ENCODE measurements at regions not wholly inside any gene's neighbourhood (a gene's known extent, or its start where the extent isn't known, plus 50 kb on each side); places are given as distances from the start of the nearest gene placed in this dataset.
"Not testable (repeated sequence)": the region's sequence is repeated elsewhere in the genome, so short reads cannot be mapped to it uniquely, and the experiment has no call there.

GRCh38 chr14:105581551-105582341 is 55.4 kb downstream of the TMEM121 start:
- DNase-seq (ENCODE audit: low read depth in 2 of 3, low spot score in 2 of 3): no peak

DNA sequence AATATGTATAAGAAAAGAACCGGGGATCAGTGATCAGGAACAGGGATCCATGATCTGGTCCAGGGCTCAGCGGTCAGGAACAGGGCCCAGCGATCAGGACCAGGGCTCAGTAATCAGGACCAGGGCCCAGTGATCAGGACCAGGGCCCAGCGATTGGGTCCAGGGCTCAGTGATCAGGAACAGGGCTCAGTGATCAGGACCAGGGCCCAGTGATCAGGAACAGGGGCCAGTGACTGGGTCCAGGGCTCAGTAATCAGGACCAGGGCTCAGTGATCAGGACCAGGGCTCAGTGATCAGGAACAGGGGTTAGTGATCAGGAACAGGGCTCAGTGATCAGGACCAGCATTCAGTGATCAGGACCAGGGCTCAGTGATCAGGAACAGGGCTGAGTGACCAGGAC is 56.3 kb downstream of the TMEM121 start:
- DNase-seq (ENCODE audit: low read depth in 2 of 3, low spot score in 2 of 3): no peak

DNA sequence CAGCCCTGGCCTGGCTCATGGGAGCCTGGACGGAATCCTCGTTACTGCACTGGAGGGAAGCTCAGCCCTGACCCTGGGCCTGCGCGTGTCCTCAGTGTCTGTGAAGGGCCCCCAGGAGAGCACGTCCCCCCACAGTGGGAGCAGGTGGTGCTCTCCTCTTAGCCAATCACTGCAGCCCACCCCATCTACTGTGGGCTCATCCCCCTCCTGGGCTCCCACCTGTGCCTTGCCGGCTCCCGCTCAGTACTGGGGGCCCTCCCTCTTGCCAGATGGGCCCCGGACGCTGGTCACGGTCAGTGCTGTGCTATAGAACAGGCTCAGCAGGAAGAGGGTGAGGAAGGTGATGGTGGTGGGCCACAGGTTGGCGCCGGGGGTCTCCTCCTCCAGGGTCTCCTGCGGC is 57.5 kb downstream of the TMEM121 start:
- not testable (repeated sequence) for DNase-seq (ENCODE audit: low read depth in 2 of 3, low spot score in 2 of 3)

DNA sequence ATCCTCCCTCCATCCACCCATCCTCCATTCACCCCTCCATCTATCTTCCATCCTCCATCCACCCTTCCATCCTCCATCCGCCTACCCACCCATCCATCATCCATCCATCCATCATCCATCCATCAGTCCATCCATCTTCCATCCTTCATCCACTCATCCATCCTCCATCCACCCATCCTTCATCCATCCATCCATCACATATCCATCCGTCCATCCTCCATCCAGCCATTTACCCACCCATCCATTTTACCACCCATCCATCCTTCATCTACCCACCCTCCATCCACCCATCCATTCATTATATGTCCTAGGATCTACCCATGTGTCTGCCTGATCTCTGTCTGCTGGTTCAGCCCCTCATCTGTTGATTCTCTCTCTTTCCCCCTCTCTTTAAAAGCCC is 58.9 kb downstream of the TMEM121 start:
- not testable (repeated sequence) for DNase-seq (ENCODE audit: low read depth in 2 of 3, low spot score in 2 of 3)

DNA sequence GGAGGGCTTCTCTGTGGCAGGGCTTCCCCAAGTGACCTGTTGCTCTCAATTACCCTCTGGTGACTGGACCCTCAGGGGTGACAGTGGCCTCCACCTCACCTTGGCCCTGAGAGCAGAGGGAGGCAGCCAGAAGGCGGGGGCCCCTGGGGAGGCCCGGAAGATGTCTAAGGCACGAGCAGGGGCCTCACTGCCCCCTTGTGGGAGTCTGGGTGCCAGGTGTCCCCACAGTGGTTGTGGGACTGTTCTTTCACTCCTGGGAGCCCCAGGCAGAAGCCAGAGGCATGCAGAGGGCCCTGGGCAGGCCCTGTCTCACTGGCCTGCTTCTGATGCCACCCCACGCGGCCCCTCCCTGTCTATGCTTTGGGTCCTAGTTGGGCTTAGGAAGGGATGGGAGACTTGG is 59.3 kb downstream of the TMEM121 start:
- DNase-seq (ENCODE audit: low read depth in 2 of 3, low spot score in 2 of 3): not testable (repeated sequence)

- not testable (repeated sequence) for DNase-seq (ENCODE audit: low read depth in 2 of 3, low spot score in 2 of 3)
These were observed 59.9 kb downstream of the TMEM121 start for GRCh38 chr14:105586144-105586872.

GRCh38 chr14:105587034-105587433 is 60.7 kb downstream of the TMEM121 start:
- not testable (repeated sequence) for DNase-seq (ENCODE audit: low read depth in 2 of 3, low spot score in 2 of 3)

- not testable (repeated sequence) for DNase-seq (ENCODE audit: low read depth in 2 of 3, low spot score in 2 of 3)
These were observed 61.3 kb downstream of the TMEM121 start for GRCh38 chr14:105587482-105588235.

DNA sequence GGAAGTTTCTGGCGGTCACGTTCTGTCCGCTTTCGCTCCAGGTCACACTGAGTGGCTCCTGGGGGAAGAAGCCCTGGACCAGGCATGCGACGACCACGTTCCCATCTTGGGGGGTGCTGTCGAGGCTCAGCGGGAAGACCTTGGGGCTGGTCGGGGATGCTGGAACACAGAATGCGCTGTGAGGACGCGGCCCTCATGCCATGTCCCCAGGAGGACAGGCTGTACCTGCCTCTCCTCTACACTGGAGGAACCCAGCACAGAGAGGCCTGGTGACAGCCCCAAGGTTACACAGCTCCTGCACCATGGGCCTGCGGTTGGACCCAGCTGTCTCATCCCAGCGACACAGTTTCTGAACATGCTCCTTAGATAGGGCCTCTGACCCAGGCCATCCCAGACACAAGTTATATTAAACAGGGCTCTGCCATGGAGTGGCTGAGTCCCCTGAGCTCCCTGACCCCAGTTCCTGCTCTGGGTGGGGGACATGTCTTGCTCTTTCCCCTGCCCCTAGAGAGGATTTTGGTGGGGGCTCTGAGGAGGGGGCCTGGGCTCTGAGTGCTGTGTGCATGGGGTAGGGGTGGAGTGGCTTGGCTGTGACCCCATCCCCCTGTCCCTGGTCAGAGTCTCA is 62.0 kb downstream of the TMEM121 start:
- no peak for DNase-seq (ENCODE audit: low read depth in 2 of 3, low spot score in 2 of 3)

DNA sequence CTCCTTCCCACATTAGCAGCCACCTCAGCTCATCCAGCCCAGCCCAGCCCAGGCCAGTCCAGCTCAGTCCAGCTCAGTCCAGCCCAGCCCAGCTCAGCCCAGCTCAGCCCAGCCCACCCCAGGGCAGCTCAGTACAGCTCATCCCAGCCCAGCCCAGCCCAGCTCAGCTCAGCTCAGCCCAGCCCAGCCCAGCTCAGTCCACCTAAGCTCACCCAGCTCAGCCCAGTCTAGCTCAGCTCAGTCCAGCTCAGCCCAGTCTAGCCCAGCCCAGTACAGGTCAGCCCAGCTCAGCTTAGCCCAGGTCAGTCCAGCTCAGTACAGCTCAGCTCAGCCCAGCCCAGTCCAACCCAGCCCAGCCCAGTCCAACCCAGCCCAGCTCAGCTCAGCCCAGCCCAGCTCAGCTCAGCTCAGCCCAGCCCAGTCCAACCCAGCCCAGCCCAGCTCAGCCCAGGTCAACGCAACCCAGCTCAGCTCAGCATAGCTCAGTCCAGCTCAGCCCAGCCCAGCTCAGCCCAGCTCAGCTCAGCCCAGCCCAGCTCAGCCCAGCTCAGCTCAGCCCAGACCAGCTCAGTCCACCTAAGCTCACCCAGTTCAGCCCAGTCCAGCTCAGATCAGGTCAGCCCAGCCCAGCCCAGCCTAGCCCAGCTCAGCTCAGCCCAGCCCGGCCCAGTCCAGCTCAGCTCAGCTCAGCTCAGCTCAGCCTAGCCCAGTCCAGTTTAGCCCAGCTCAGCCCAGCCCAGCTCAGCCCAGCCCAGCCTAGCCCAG is 63.0 kb downstream of the TMEM121 start:
- DNase-seq (ENCODE audit: low read depth in 2 of 3, low spot score in 2 of 3): no peak

DNA sequence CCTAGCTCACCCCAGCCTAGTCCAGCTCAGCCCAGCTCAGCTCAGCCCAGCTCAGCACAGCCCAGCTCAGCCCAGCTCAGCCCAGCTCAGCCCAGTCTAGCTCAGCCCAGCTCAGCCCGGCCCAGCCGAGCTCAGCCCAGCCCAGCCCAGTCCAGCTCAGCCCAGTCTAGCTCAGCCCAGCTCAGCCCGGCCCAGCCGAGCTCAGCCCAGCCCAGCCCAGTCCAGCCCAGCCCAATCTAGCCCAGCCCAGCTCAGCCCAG is 63.5 kb downstream of the TMEM121 start:
- not testable (repeated sequence) for DNase-seq (ENCODE audit: low read depth in 2 of 3, low spot score in 2 of 3)

DNA sequence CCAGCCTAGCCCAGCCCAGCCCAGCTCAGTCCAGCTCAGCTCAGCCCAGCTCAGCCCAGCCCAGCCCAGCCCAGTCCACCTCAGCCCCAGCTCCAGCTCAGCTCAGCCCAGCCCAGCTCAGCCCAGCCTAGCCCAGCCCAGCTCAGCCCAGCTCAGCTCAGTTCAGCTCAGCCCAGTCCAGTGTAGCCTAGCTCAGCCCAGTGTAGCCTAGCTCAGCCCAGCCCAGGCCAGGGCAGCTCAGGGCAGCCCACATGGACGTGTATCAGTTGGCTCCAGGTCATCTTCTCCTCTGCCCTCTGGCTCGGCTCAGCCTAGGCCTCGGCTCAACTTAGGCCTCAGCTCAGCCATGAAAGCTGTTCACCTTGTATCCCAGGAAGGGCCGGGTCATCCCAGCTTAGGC is 64.7 kb downstream of the TMEM121 start:
- no peak for DNase-seq (ENCODE audit: low read depth in 2 of 3, low spot score in 2 of 3)

- DNase-seq (ENCODE audit: low read depth in 2 of 3, low spot score in 2 of 3): not testable (repeated sequence)
These were observed 65.5 kb downstream of the TMEM121 start for GRCh38 chr14:105591792-105592341.

- not testable (repeated sequence) for DNase-seq (ENCODE audit: low read depth in 2 of 3, low spot score in 2 of 3)
These were observed 66.3 kb downstream of the TMEM121 start for GRCh38 chr14:105592646-105593045.

DNA sequence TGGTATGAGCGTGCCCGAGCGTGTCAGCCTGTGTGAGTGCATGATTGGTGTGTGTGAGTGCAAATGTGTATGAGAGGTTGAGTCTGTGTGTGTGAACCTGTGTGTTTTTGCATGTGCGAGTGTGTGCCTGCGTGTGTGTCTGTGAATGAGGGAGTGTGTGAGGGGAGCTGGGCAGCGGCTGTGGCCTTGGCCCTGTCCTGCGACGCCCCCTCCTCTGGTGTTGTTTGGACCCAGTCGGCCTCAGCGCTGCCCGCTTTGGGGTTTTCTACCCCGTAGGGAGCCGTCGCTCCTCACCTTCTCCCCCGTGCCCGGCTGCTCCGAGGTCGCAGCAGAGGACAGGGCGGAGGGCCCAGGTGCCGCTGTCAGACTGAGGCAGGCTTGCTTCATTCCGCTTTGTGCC is 69.0 kb downstream of the TMEM121 start:
- not testable (repeated sequence) for DNase-seq (ENCODE audit: low read depth in 2 of 3, low spot score in 2 of 3)

GRCh38 chr14:105596374-105596773 is 70.0 kb downstream of the TMEM121 start:
- not testable (repeated sequence) for DNase-seq (ENCODE audit: low read depth in 2 of 3, low spot score in 2 of 3)

GRCh38 chr14:105598040-105598763 is 71.8 kb downstream of the TMEM121 start:
- not testable (repeated sequence) for DNase-seq (ENCODE audit: low read depth in 2 of 3, low spot score in 2 of 3)

- DNase-seq (ENCODE audit: low read depth in 2 of 3, low spot score in 2 of 3): not testable (repeated sequence)
These were observed 72.7 kb downstream of the TMEM121 start for GRCh38 chr14:105598925-105599586.

Data from activated CD8-positive, alpha-beta memory T cell treated with anti-CD3 and anti-CD28 coated beads for 48 hours (primary cell).